Neural progenitor cell (in vitro differentiated cells): ENCODE measurements at regions not wholly inside any gene's neighbourhood (a gene's known extent, or its start where the extent isn't known, plus 50 kb on each side); places are given as distances from the start of the nearest gene placed in this dataset.

ENCODE experiments used
- DNase-seq: peaks from one replicate; pipeline ENCODE4 v3.0.0-alpha.2; 2016; ENCODE audit warnings: low spot score
- H2AFZ ChIP-seq: fragments of 200-600 bp; sonication (generic); replicated peaks from 2 replicates; pipeline ENCODE4 v1.6.1; 2016; ENCODE audit warnings: antibody characterized with exemption
- H3F3A ChIP-seq: fragments of 200-600 bp; sonication (generic); 2 replicates; pipeline ENCODE4 v1.6.1; 2016; ENCODE audit warnings: antibody characterized with exemption, low read depth
- H3K27ac ChIP-seq: fragments of 200-600 bp; sonication (generic); 2 replicates; pipeline ENCODE4 v1.5.1; 2016; ENCODE audit warnings: mild to moderate bottlenecking
- H3K27me3 ChIP-seq: fragments of 200-600 bp; sonication (generic); 2 replicates; pipeline ENCODE4 v1.6.1; 2016; ENCODE audit warnings: mild to moderate bottlenecking, moderate library complexity
- H3K36me3 ChIP-seq: fragments of 200-600 bp; sonication (generic); 2 replicates; pipeline ENCODE4 v1.5.1; 2016
- H3K4me1 ChIP-seq: fragments of 200-600 bp; sonication (generic); 2 replicates; pipeline ENCODE4 v1.6.1; 2016; ENCODE audit warnings: mixed run types
- H3K4me2 ChIP-seq: fragments of 200-600 bp; sonication (generic); 2 replicates; pipeline ENCODE4 v1.6.1; 2016
- H3K4me3 ChIP-seq: fragments of 200-600 bp; sonication (generic); 2 replicates; pipeline ENCODE4 v1.5.1; 2016
- H3K79me2 ChIP-seq: fragments of 200-600 bp; sonication (generic); 2 replicates; pipeline ENCODE4 v1.6.1; 2016; ENCODE audit warnings: low read depth
- H3K9ac ChIP-seq: fragments of 200-600 bp; sonication (generic); 2 replicates; pipeline ENCODE4 v1.6.1; 2016
- H3K9me3 ChIP-seq: fragments of 200-600 bp; sonication (generic); 2 replicates; pipeline ENCODE4 v1.5.1; 2016; ENCODE audit warnings: low read depth
- H4K20me1 ChIP-seq: fragments of 200-600 bp; sonication (generic); 2 replicates; pipeline ENCODE4 v1.6.1; 2016; ENCODE audit warnings: low read depth
- H3K27ac Mint-ChIP-seq: 3 replicates; pipeline ENCODE4 v1.8.0; 2021; ENCODE audit warnings: mixed read lengths
- H3K27me3 Mint-ChIP-seq: 2 replicates; pipeline ENCODE4 v1.8.0; 2022; ENCODE audit warnings: low read depth, mild to moderate bottlenecking, inconsistent platforms, moderate library complexity, mixed read lengths; ENCODE audit not compliant: insufficient read depth
- H3K36me3 Mint-ChIP-seq: 3 replicates; pipeline ENCODE4 v1.8.0; 2021; ENCODE audit warnings: mixed read lengths
- H3K4me1 Mint-ChIP-seq: 3 replicates; pipeline ENCODE4 v1.8.0; 2021; ENCODE audit warnings: mixed read lengths
- H3K4me3 Mint-ChIP-seq: 3 replicates; pipeline ENCODE4 v1.8.0; 2021; ENCODE audit warnings: mild to moderate bottlenecking, moderate library complexity, mixed read lengths
- H3K9me3 Mint-ChIP-seq: 3 replicates; pipeline ENCODE4 v1.8.0; 2020; ENCODE audit warnings: mixed read lengths
- EZH2 ChIP-seq: fragments of 200-600 bp; sonication (generic); IDR thresholded peaks from 2 replicates; pipeline ENCODE4 v1.6.1; 2017; ENCODE audit warnings: antibody characterized with exemption, mild to moderate bottlenecking, moderate library complexity
- EZH2phosphoT487 ChIP-seq: fragments of 200-600 bp; sonication (generic); IDR thresholded peaks from 2 replicates; pipeline ENCODE4 v1.6.1; 2017; ENCODE audit warnings: antibody characterized with exemption
- TF ChIP-seq, protein P1 (sequence below): fragments of 200-600 bp; sonication (generic); IDR thresholded peaks from 2 replicates; pipeline ENCODE4 v1.5.1; 2017; ENCODE audit warnings: antibody characterized with exemption, mild to moderate bottlenecking

- no peak for DNase-seq
- no peak overlapping the region for H3K4me2 ChIP-seq
- H2AFZ ChIP-seq = no peak overlapping the region
- Mint-ChIP-seq H3K9me3 (no peaks in the 10 kb centered on the region), H3K4me1 (peaks cover 9% of the 10 kb centered on the region), H3K36me3 (no peaks in the 10 kb centered on the region), H3K27ac (no peak overlapping the region), H3K4me3 (no peak overlapping the region), H3K27me3 (no peaks in the 10 kb centered on the region)
- no peak overlapping the region for H3K4me3 ChIP-seq
- TF ChIP-seq, protein P1, sequence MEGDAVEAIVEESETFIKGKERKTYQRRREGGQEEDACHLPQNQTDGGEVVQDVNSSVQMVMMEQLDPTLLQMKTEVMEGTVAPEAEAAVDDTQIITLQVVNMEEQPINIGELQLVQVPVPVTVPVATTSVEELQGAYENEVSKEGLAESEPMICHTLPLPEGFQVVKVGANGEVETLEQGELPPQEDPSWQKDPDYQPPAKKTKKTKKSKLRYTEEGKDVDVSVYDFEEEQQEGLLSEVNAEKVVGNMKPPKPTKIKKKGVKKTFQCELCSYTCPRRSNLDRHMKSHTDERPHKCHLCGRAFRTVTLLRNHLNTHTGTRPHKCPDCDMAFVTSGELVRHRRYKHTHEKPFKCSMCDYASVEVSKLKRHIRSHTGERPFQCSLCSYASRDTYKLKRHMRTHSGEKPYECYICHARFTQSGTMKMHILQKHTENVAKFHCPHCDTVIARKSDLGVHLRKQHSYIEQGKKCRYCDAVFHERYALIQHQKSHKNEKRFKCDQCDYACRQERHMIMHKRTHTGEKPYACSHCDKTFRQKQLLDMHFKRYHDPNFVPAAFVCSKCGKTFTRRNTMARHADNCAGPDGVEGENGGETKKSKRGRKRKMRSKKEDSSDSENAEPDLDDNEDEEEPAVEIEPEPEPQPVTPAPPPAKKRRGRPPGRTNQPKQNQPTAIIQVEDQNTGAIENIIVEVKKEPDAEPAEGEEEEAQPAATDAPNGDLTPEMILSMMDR = no peak
- TF ChIP-seq EZH2 (no peak), EZH2phosphoT487 (no peak)
- H3K9me3 ChIP-seq = no peaks in the 10 kb centered on the region
- no peak overlapping the region for H3K9ac ChIP-seq
- peaks cover 8% of the 10 kb centered on the region for H3K4me1 ChIP-seq
- no peaks in the 10 kb centered on the region for H3K36me3 ChIP-seq
- no peak overlapping the region for H3K27ac ChIP-seq
- H3F3A ChIP-seq = no peaks in the 10 kb centered on the region
- no peaks in the 10 kb centered on the region for H3K27me3 ChIP-seq
- no peaks in the 10 kb centered on the region for H3K79me2 ChIP-seq
- no peaks in the 10 kb centered on the region for H4K20me1 ChIP-seq
Measured at GRCh38 chr5:84568171-84568570, 183.5 kb upstream of the EDIL3 start.

- H3K27me3 Mint-ChIP-seq = no peaks in the 10 kb centered on the region
- H3K4me2 ChIP-seq = no peak overlapping the region
- H3K4me1 Mint-ChIP-seq = peaks cover 9% of the 10 kb centered on the region
- no peak overlapping the region for H2AFZ ChIP-seq
- H3K27ac ChIP-seq = no peak overlapping the region
- H3K4me1 ChIP-seq = peaks cover 8% of the 10 kb centered on the region
- H3K27ac Mint-ChIP-seq = no peak overlapping the region
- H3K79me2 ChIP-seq = no peaks in the 10 kb centered on the region
- H3K9ac ChIP-seq = no peak overlapping the region
- TF ChIP-seq, protein P1 = no peak
- TF ChIP-seq EZH2 (no peak), EZH2phosphoT487 (no peak)
- H3K9me3 Mint-ChIP-seq = no peaks in the 10 kb centered on the region
- no peaks in the 10 kb centered on the region for H3K27me3 ChIP-seq
- no peaks in the 10 kb centered on the region for H4K20me1 ChIP-seq
- H3K36me3 Mint-ChIP-seq = no peaks in the 10 kb centered on the region
- H3K9me3 ChIP-seq = no peaks in the 10 kb centered on the region
- no peak for DNase-seq
- H3K36me3 ChIP-seq = no peaks in the 10 kb centered on the region
- H3K4me3 ChIP-seq = no peak overlapping the region
- no peak overlapping the region for H3K4me3 Mint-ChIP-seq
- H3F3A ChIP-seq = no peaks in the 10 kb centered on the region
Measured at GRCh38 chr5:84565866-84566265, 181.2 kb upstream of the EDIL3 start.

DNA sequence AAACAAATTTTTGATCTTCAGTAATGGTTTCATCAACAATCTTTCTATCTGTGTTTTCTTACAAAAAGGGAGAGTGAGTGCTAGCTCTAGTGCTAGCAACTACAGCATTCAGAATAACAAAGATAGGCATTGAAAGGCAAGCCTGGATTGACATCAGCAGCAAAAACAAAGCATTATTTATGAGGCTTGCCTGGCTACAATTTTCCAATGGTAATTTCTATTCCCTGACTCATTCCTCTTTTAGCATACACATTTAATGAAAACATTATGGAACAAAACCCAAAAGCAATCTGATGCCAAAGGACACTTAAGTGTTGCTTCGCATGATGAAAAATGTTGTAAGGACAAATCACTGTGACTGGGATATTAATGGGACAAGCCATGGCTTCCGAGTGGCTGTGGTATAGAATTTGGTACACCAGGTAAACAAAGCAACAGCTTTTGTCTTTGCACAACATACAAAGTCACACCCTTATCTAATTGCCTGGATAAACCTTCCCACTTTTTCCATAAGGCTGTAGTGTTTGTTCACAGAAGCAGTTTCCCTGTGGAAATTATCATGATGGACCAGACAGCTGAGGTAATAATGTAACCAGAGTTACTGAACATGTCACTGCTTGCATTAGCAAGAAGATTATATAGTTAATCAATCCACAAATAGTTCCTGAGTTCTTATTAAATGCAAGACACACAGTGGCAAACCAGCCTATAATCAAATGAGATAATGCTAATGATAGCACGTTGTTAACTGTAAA, 179.8 kb upstream of the EDIL3 start:
- no peak overlapping the region for H3K4me3 Mint-ChIP-seq
- peaks cover 8% of the 10 kb centered on the region for H3K4me1 ChIP-seq
- no peak overlapping the region for H3K4me3 ChIP-seq
- no peak overlapping the region for H2AFZ ChIP-seq
- no peaks in the 10 kb centered on the region for H3K79me2 ChIP-seq
- H3F3A ChIP-seq = no peaks in the 10 kb centered on the region
- TF ChIP-seq EZH2phosphoT487 = no peak
- TF ChIP-seq, protein P1 = no peak
- no peak for TF ChIP-seq EZH2
- H3K9me3 ChIP-seq = no peaks in the 10 kb centered on the region
- H3K27me3 ChIP-seq = no peaks in the 10 kb centered on the region
- H4K20me1 ChIP-seq = no peaks in the 10 kb centered on the region
- H3K4me2 ChIP-seq = no peak overlapping the region
- DNase-seq = no peak
- H3K36me3 ChIP-seq = no peaks in the 10 kb centered on the region
- H3K9ac ChIP-seq = no peak overlapping the region
- H3K36me3 Mint-ChIP-seq = no peaks in the 10 kb centered on the region
- H3K27me3 Mint-ChIP-seq = no peaks in the 10 kb centered on the region
- H3K4me1 Mint-ChIP-seq = peaks cover 9% of the 10 kb centered on the region
- H3K27ac Mint-ChIP-seq = no peak overlapping the region
- no peak overlapping the region for H3K27ac ChIP-seq
- no peaks in the 10 kb centered on the region for H3K9me3 Mint-ChIP-seq
